ENCODE measurements at regions not wholly inside any gene's neighbourhood (a gene's known extent, or its start where the extent isn't known, plus 50 kb on each side); places are given as distances from the start of the nearest gene placed in this dataset.

DNA sequence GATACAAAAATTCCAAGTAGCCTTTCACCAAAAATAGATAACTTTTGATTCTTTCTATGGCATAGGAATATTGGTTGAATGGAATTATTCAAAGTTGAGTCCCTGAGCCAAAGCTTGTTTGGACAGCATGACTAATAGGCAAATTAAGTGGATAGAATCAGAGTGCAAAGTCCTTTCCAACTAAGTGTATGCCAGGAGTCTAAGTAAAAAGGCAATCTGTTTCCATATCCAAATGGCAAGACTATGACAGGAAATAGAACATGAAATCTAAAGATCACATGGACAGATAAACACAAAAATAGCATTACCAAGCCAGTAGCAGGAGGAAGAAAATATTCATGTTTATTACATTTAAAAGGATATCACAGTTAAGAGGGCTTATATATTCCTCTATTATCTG is 804.6 kb downstream of the SLITRK6 start:
- no peak overlapping the region for H3K4me3 ChIP-seq (ENCODE audit: insufficient read depth, low read depth, low read length)
- Mint-ChIP-seq H3K27me3 (ENCODE audit: low read depth, unreplicated experiment) (no peaks in the 10 kb centered on the region), H3K9me3 (ENCODE audit: unreplicated experiment) (peaks cover 1% of the 10 kb centered on the region), H3K4me3 (ENCODE audit: unreplicated experiment) (no peak overlapping the region), H3K36me3 (ENCODE audit: low read depth, unreplicated experiment) (no peaks in the 10 kb centered on the region), H3K4me1 (ENCODE audit: low read depth, unreplicated experiment) (no peaks in the 10 kb centered on the region), H3K27ac (ENCODE audit: unreplicated experiment) (no peak overlapping the region)
- no peaks in the 10 kb centered on the region for H4K20me1 ChIP-seq (ENCODE audit: insufficient read depth, low read length)
- no peaks in the 10 kb centered on the region for H3K4me1 ChIP-seq (ENCODE audit: insufficient read depth, low read length)
- FAIRE-seq = no peak
- H3K36me3 ChIP-seq (ENCODE audit: insufficient read depth, low read length) = no peaks in the 10 kb centered on the region
- H3K27ac ChIP-seq (ENCODE audit: low read depth, low read length) = no peak overlapping the region
- H3K27me3 ChIP-seq (ENCODE audit: insufficient read depth, low read length) = no peaks in the 10 kb centered on the region
- TF ChIP-seq, protein P1, sequence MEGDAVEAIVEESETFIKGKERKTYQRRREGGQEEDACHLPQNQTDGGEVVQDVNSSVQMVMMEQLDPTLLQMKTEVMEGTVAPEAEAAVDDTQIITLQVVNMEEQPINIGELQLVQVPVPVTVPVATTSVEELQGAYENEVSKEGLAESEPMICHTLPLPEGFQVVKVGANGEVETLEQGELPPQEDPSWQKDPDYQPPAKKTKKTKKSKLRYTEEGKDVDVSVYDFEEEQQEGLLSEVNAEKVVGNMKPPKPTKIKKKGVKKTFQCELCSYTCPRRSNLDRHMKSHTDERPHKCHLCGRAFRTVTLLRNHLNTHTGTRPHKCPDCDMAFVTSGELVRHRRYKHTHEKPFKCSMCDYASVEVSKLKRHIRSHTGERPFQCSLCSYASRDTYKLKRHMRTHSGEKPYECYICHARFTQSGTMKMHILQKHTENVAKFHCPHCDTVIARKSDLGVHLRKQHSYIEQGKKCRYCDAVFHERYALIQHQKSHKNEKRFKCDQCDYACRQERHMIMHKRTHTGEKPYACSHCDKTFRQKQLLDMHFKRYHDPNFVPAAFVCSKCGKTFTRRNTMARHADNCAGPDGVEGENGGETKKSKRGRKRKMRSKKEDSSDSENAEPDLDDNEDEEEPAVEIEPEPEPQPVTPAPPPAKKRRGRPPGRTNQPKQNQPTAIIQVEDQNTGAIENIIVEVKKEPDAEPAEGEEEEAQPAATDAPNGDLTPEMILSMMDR (IDR thresholded peaks at IDR 0.05; ENCODE audit: insufficient read depth, low read depth, low read length) = no peak
- no peak for TF ChIP-seq EZH2 (IDR thresholded peaks at IDR 0.05; ENCODE audit: insufficient read depth, low read length)
- no peaks in the 10 kb centered on the region for H3K79me2 ChIP-seq (ENCODE audit: insufficient read depth, low read length)
- no peak overlapping the region for H3K9ac ChIP-seq (ENCODE audit: low read length)
- H2AFZ ChIP-seq (ENCODE audit: low read depth, low read length) = no peak overlapping the region
- H3K4me2 ChIP-seq (ENCODE audit: low read length) = no peak overlapping the region
- H3K9me3 ChIP-seq (ENCODE audit: insufficient read depth, low read depth, low read length) = no peaks in the 10 kb centered on the region
- DNase-seq (ENCODE audit: low read depth) = peak; percentile 11

DNA sequence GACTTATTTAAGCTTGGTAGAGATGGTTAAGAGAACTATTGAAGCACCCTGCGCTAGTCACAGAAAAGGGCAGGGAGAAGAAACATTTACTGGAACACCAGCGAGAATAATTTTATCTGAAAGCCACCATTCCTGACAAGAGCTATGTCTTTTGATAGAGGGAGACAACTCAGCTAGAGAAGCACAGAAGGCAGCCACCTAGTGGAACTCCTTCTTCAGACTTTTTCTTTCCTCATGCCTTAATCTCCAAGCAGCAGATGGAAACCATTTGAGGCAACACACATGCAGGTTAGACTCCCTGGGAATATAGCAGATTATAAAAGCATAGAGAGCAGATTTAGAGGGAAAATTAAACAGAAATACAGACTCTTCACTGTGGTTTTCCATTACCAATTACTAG is 813.4 kb downstream of the SLITRK6 start:
- Histone ChIP-seq H3K27ac (ENCODE audit: low read depth, low read length) (no peak overlapping the region), H3K27me3 (ENCODE audit: insufficient read depth, low read length) (no peaks in the 10 kb centered on the region), H4K20me1 (ENCODE audit: insufficient read depth, low read length) (no peaks in the 10 kb centered on the region), H3K4me3 (ENCODE audit: insufficient read depth, low read depth, low read length) (no peak overlapping the region), H3K79me2 (ENCODE audit: insufficient read depth, low read length) (no peaks in the 10 kb centered on the region), H3K9ac (ENCODE audit: low read length) (no peak overlapping the region), H3K9me3 (ENCODE audit: insufficient read depth, low read depth, low read length) (no peaks in the 10 kb centered on the region), H3K4me2 (ENCODE audit: low read length) (no peak overlapping the region), H3K4me1 (ENCODE audit: insufficient read depth, low read length) (no peaks in the 10 kb centered on the region), H2AFZ (ENCODE audit: low read depth, low read length) (no peak overlapping the region), H3K36me3 (ENCODE audit: insufficient read depth, low read length) (no peaks in the 10 kb centered on the region)
- Mint-ChIP-seq H3K36me3 (ENCODE audit: low read depth, unreplicated experiment) (no peaks in the 10 kb centered on the region), H3K27me3 (ENCODE audit: low read depth, unreplicated experiment) (no peaks in the 10 kb centered on the region), H3K27ac (ENCODE audit: unreplicated experiment) (no peak overlapping the region), H3K4me1 (ENCODE audit: low read depth, unreplicated experiment) (no peaks in the 10 kb centered on the region), H3K4me3 (ENCODE audit: unreplicated experiment) (no peak overlapping the region), H3K9me3 (ENCODE audit: unreplicated experiment) (peaks cover 1% of the 10 kb centered on the region)
- TF ChIP-seq, protein P1 (IDR thresholded peaks at IDR 0.05; ENCODE audit: insufficient read depth, low read depth, low read length) = no peak
- no peak for TF ChIP-seq EZH2 (IDR thresholded peaks at IDR 0.05; ENCODE audit: insufficient read depth, low read length)
- no peak for FAIRE-seq
- DNase-seq (ENCODE audit: low read depth) = no peak

DNA sequence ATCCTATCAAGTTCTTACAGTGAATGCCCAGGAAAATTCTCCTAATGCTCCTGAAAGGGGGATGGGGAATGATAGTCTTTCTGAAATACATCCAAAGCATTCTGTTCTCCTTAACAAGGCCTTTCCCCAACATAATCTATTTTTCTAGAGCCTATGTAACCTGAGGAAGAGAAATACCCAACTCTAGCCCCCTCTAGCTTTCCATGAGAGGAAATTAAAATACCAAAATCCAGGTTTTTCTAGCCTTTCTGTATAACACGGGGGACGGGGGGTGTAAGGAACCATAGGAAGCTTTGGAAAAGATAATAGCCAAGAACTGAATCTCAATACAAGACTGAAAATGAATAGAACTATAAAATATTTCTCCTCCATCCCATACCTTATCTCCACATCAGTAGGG is 815.9 kb downstream of the SLITRK6 start:
- H3K27ac ChIP-seq (ENCODE audit: low read depth, low read length) = no peak overlapping the region
- Mint-ChIP-seq H3K9me3 (ENCODE audit: unreplicated experiment) (no peaks in the 10 kb centered on the region), H3K36me3 (ENCODE audit: low read depth, unreplicated experiment) (no peaks in the 10 kb centered on the region), H3K4me3 (ENCODE audit: unreplicated experiment) (no peak overlapping the region), H3K4me1 (ENCODE audit: low read depth, unreplicated experiment) (no peaks in the 10 kb centered on the region), H3K27me3 (ENCODE audit: low read depth, unreplicated experiment) (no peaks in the 10 kb centered on the region), H3K27ac (ENCODE audit: unreplicated experiment) (no peak overlapping the region)
- no peak overlapping the region for H2AFZ ChIP-seq (ENCODE audit: low read depth, low read length)
- H4K20me1 ChIP-seq (ENCODE audit: insufficient read depth, low read length) = no peaks in the 10 kb centered on the region
- TF ChIP-seq, protein P1 (IDR thresholded peaks at IDR 0.05; ENCODE audit: insufficient read depth, low read depth, low read length) = no peak
- TF ChIP-seq EZH2 (IDR thresholded peaks at IDR 0.05; ENCODE audit: insufficient read depth, low read length) = no peak
- DNase-seq (ENCODE audit: low read depth) (no peak), FAIRE-seq (no peak)
- no peak overlapping the region for H3K4me2 ChIP-seq (ENCODE audit: low read length)
- no peaks in the 10 kb centered on the region for H3K27me3 ChIP-seq (ENCODE audit: insufficient read depth, low read length)
- H3K79me2 ChIP-seq (ENCODE audit: insufficient read depth, low read length) = no peaks in the 10 kb centered on the region
- no peak overlapping the region for H3K9ac ChIP-seq (ENCODE audit: low read length)
- no peaks in the 10 kb centered on the region for H3K36me3 ChIP-seq (ENCODE audit: insufficient read depth, low read length)
- no peak overlapping the region for H3K4me3 ChIP-seq (ENCODE audit: insufficient read depth, low read depth, low read length)
- no peaks in the 10 kb centered on the region for H3K4me1 ChIP-seq (ENCODE audit: insufficient read depth, low read length)
- H3K9me3 ChIP-seq (ENCODE audit: insufficient read depth, low read depth, low read length) = no peaks in the 10 kb centered on the region

All from astrocyte (in vitro differentiated cells and primary cell).